Kidney epithelial cell (primary cell): ENCODE measurements at regions not wholly inside any gene's neighbourhood (a gene's known extent, or its start where the extent isn't known, plus 50 kb on each side); places are given as distances from the start of the nearest gene placed in this dataset.

Experiments
- DNase-seq: peaks from one replicate; pipeline ENCODE4 v3.0.0-alpha.2; 2010; ENCODE audit warnings: low read depth
- H3K27me3 ChIP-seq: 2 replicates; pipeline ENCODE4 v1.6.0; 2011; ENCODE audit warnings: low read length; ENCODE audit not compliant: control insufficient read depth, insufficient read depth
- H3K36me3 ChIP-seq: 2 replicates; pipeline ENCODE4 v1.5.1; 2011; ENCODE audit warnings: low read length; ENCODE audit not compliant: control insufficient read depth, insufficient read depth
- H3K4me3 ChIP-seq: 2 replicates; pipeline ENCODE4 v1.5.1; 2011; ENCODE audit warnings: low read depth, mild to moderate bottlenecking, control low read depth, low read length
- CTCF ChIP-seq: IDR thresholded peaks from 2 replicates; pipeline ENCODE4 v1.5.1; 2011; ENCODE audit warnings: mild to moderate bottlenecking, moderate library complexity, low read length, control low read depth, inconsistent platforms; ENCODE audit not compliant: insufficient read depth, poor library complexity, severe bottlenecking

DNA sequence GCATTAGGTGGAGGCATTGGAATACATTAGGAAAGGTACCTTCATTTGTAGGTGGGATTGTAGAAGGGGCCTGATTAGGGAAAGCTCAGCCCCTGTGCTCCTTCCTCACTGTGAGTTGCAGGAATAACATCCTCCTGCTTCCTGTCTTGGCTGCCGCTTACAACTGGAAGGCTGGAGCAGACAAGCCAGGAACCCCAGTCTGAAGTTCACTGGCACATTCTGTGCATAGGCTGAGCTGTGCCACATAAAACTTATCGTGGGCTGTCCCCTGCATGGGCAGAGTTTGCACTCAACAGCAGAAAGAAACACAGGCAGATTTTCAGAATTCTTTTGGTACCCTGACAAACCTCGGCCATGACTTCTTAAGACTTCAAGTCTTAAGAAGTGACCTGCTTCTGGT lies 200.1 kb downstream of the SALL1 start:
- Histone ChIP-seq H3K27me3 (no peaks in the 10 kb centered on the region), H3K4me3 (no peak overlapping the region), H3K36me3 (no peaks in the 10 kb centered on the region)
- TF ChIP-seq CTCF, result no peak
- no peak for DNase-seq

GRCh38 chr16:50948268-50948930 lies 202.7 kb downstream of the SALL1 start:
- no peak for TF ChIP-seq CTCF
- DNase-seq, result no peak
- H3K4me3 ChIP-seq, result no peak overlapping the region
- no peaks in the 10 kb centered on the region for H3K36me3 ChIP-seq
- no peaks in the 10 kb centered on the region for H3K27me3 ChIP-seq

GRCh38 chr16:50947826-50948225 lies 203.2 kb downstream of the SALL1 start:
- TF ChIP-seq CTCF, result no peak
- H3K27me3 ChIP-seq, result no peaks in the 10 kb centered on the region
- no peak overlapping the region for H3K4me3 ChIP-seq
- no peak for DNase-seq
- H3K36me3 ChIP-seq, result no peaks in the 10 kb centered on the region

- no peak for DNase-seq
- Histone ChIP-seq H3K4me3 (no peak overlapping the region), H3K27me3 (no peaks in the 10 kb centered on the region), H3K36me3 (no peaks in the 10 kb centered on the region)
- TF ChIP-seq CTCF, result no peak
Observed at GRCh38 chr16:50946606-50947005, 204.5 kb downstream of the SALL1 start.

- H3K4me3 ChIP-seq, result no peak overlapping the region
- H3K27me3 ChIP-seq, result no peaks in the 10 kb centered on the region
- TF ChIP-seq CTCF, result no peak
- H3K36me3 ChIP-seq, result no peaks in the 10 kb centered on the region
- no peak for DNase-seq
Observed at GRCh38 chr16:50946098-50946497, 204.2 kb downstream of the CYLD start.

- Histone ChIP-seq H3K4me3 (no peak overlapping the region), H3K27me3 (no peaks in the 10 kb centered on the region), H3K36me3 (no peaks in the 10 kb centered on the region)
- no peak for TF ChIP-seq CTCF
- no peak for DNase-seq
Observed at GRCh38 chr16:50945171-50945570, 203.3 kb downstream of the CYLD start.
